HG03097 (cell line): ENCODE measurements at regions not wholly inside any gene's neighbourhood (a gene's known extent, or its start where the extent isn't known, plus 50 kb on each side); places are given as distances from the start of the nearest gene placed in this dataset.
"Not testable (repeated sequence)": the region's sequence is repeated elsewhere in the genome, so short reads cannot be mapped to it uniquely, and the experiment has no call there.

Experiments
- ATAC-seq: cut with Tn5 transposase; IDR thresholded peaks from one replicate; pipeline ENCODE4 v1.9.1; 2021; ENCODE audit not compliant: unreplicated experiment, low FRiP score

- ATAC-seq, result no peak
These were observed 56.1 kb upstream of the TMEM132D start for GRCh38 chr12:129959889-129960288.

GRCh38 chr12:129961091-129961490 is 57.3 kb upstream of the TMEM132D start:
- ATAC-seq, result no peak

- ATAC-seq, result no peak
These were observed 58.0 kb upstream of the TMEM132D start for GRCh38 chr12:129961856-129962255.

GRCh38 chr12:129964300-129964699 is 60.5 kb upstream of the TMEM132D start:
- no peak for ATAC-seq

GRCh38 chr12:129964826-129965457 is 61.1 kb upstream of the TMEM132D start:
- ATAC-seq, result no peak

GRCh38 chr12:129966146-129966995 is 62.5 kb upstream of the TMEM132D start:
- no peak for ATAC-seq

- ATAC-seq, result no peak
These were observed 67.9 kb upstream of the TMEM132D start for GRCh38 chr12:129971721-129972120.

- no peak for ATAC-seq
These were observed 69.6 kb upstream of the TMEM132D start for GRCh38 chr12:129973236-129973961.

- no peak for ATAC-seq
These were observed 80.3 kb upstream of the TMEM132D start for GRCh38 chr12:129984106-129984505.

- no peak for ATAC-seq
These were observed 84.0 kb upstream of the TMEM132D start for GRCh38 chr12:129987841-129988240.

- no peak for ATAC-seq
These were observed 90.8 kb upstream of the TMEM132D start for GRCh38 chr12:129994634-129995033.

GRCh38 chr12:129997239-129997638 is 93.4 kb upstream of the TMEM132D start:
- no peak for ATAC-seq

- not testable (repeated sequence) for ATAC-seq
These were observed 100.6 kb upstream of the TMEM132D start for GRCh38 chr12:130004310-130004877.

- ATAC-seq, result no peak
These were observed 103.9 kb upstream of the TMEM132D start for GRCh38 chr12:130007771-130008170.

- ATAC-seq, result no peak
These were observed 104.4 kb upstream of the TMEM132D start for GRCh38 chr12:130008241-130008640.

- ATAC-seq, result no peak
These were observed 106.1 kb upstream of the TMEM132D start for GRCh38 chr12:130009961-130010360.

GRCh38 chr12:130011611-130012385 is 108.0 kb upstream of the TMEM132D start:
- ATAC-seq, result no peak

- peak; percentile 67 for ATAC-seq
These were observed 110.1 kb upstream of the TMEM132D start for GRCh38 chr12:130013771-130014484.

GRCh38 chr12:130014485-130014807 is 110.6 kb upstream of the TMEM132D start:
- no peak for ATAC-seq

GRCh38 chr12:130016194-130016593 is 112.4 kb upstream of the TMEM132D start:
- no peak for ATAC-seq
